ENCODE measurements at regions not wholly inside any gene's neighbourhood (a gene's known extent, or its start where the extent isn't known, plus 50 kb on each side); places are given as distances from the start of the nearest gene placed in this dataset.

- Histone ChIP-seq H2AK5ac (ENCODE audit: insufficient read length, low read length) (no peak overlapping the region), H3K27ac (ENCODE audit: insufficient read length, low read depth, low read length) (no peak overlapping the region), H3K79me1 (ENCODE audit: insufficient read depth, low read depth, low read length, poor library complexity, severe bottlenecking) (no peaks in the 10 kb centered on the region), H3K56ac (ENCODE audit: insufficient read length, low read depth, low read length) (no peak overlapping the region), H3K4me1 (ENCODE audit: insufficient read depth, low read length) (no peaks in the 10 kb centered on the region), H4K20me1 (ENCODE audit: control insufficient read depth, insufficient read depth, insufficient read length) (no peaks in the 10 kb centered on the region), H3K9ac (ENCODE audit: extremely low read depth, insufficient read length, low read length) (no peak overlapping the region), H3K79me2 (ENCODE audit: insufficient read depth, low read length) (no peaks in the 10 kb centered on the region), H3K9me3 (ENCODE audit: control insufficient read depth, low read depth, low read length) (no peaks in the 10 kb centered on the region), H3K18ac (ENCODE audit: insufficient read length, low read depth, low read length) (no peak overlapping the region), H3K4ac (ENCODE audit: low read depth, low read length) (no peak overlapping the region), H2BK120ac (ENCODE audit: low read depth, low read length, poor library complexity, severe bottlenecking) (no peak overlapping the region), H3K23ac (ENCODE audit: insufficient read length, low read depth, low read length) (no peak overlapping the region), H4K8ac (replicated peaks; ENCODE audit: insufficient read length, low read depth, low read length) (no peak overlapping the region), H2BK15ac (ENCODE audit: low read depth, low read length) (no peak overlapping the region), H3K27me3 (ENCODE audit: insufficient read depth, low read length) (no peaks in the 10 kb centered on the region), H2BK12ac (ENCODE audit: insufficient read length, low read depth, low read length) (no peak overlapping the region), H2BK20ac (ENCODE audit: low read depth, low read length, poor library complexity, severe bottlenecking) (no peak overlapping the region), H3T11ph (ENCODE audit: low read length) (no peak overlapping the region), H4K5ac (ENCODE audit: insufficient read length, low read depth, low read length) (no peak overlapping the region), H3K4me2 (ENCODE audit: insufficient read depth, insufficient read length, low read length) (no peak overlapping the region), H2BK5ac (ENCODE audit: insufficient read length, low read length) (no peak overlapping the region), H3K23me2 (ENCODE audit: insufficient read length, low read depth, low read length, poor library complexity, severe bottlenecking) (no peaks in the 10 kb centered on the region), H2AFZ (ENCODE audit: low read length) (no peak overlapping the region), H3K14ac (ENCODE audit: insufficient read depth, low read length) (no peak overlapping the region), H4K91ac (ENCODE audit: insufficient read length, low read depth, low read length) (no peak overlapping the region)
- Mint-ChIP-seq H3K27me3 (ENCODE audit: low read depth) (peaks cover 54% of the 10 kb centered on the region), H3K36me3 (ENCODE audit: insufficient read depth in 1 of 3, low read depth in 3 of 3) (no peaks in the 10 kb centered on the region), H3K27ac (peak overlapping the region in 1 of 3 experiments; percentile 21; a peak in 1 of 7 replicates), H3K4me3 (no peak overlapping the region), H3K9me3 (no peaks in the 10 kb centered on the region), H3K4me1 (peaks cover 18 to 23% of the 10 kb centered on the region in 2 experiments)
- no CpG with 5 or more reads among the region's 4 CpGs for WGBS (ENCODE audit: extremely low coverage, insufficient read length, low lambda C conversion rate)
- no peak for DNase-seq
- no peak for TF ChIP-seq CTCF (conservative IDR thresholded peaks at IDR 0.05)
Measured at GRCh38 chr12:113732916-113733315, 233.2 kb downstream of the RBM19 start.

Measured in H9 (cell line).